Stimulated activated CD4-positive, alpha-beta T cell treated with anti-CD3 and anti-CD28 coated beads, Interleukin-4, amount 100 ng/mL, for 48 hours (primary cell): ENCODE measurements at regions not wholly inside any gene's neighbourhood (a gene's known extent, or its start where the extent isn't known, plus 50 kb on each side); places are given as distances from the start of the nearest gene placed in this dataset.

Source experiments
- DNase-seq, 2 donors: peaks; one replicate each; pipeline ENCODE4 v3.0.0-alpha.2; 2020; ENCODE audit warnings: low read depth in 2 of 2

DNA sequence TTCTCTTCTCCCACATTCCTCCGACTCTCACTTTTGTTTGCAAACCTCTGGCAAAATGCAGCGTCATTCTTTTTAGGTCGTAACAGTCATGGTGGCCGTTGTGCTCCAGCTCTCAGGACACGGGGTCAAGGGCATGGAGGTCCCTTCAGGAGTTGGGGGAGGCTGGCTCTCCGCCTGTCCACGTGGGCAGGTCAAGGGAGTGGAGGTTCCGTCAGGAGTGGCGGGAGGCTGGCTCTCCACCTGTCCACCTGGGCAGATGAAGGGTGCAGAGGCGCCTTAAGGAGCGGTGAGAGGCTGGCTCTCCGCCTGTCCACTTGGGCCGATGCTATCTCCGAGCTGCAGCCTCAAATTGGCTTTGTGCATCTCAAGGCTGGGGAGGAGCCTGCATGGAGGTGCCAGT lies 98.0 kb downstream of the ERMARD start:
- no peak for DNase-seq

DNA sequence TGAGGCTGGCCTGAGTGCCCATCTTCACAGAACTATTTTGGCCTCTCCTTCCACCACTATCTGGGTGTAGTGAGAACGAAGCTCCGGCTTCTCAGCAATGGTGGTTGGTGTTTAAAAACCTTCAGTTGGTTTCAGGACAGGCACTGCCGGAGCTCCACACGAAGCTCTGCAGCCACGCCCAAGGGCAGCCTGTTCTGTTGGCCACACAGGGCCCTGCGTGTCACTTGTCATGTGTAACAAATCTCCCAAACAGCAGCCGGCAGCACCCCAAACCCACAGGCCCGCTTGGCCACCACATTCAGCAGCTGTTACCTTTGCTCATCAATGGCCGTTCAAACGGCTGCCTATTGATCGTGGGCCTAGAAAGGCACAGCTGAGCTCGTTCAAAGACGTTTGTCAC lies 97.5 kb downstream of the ERMARD start:
- no peak for DNase-seq

DNA sequence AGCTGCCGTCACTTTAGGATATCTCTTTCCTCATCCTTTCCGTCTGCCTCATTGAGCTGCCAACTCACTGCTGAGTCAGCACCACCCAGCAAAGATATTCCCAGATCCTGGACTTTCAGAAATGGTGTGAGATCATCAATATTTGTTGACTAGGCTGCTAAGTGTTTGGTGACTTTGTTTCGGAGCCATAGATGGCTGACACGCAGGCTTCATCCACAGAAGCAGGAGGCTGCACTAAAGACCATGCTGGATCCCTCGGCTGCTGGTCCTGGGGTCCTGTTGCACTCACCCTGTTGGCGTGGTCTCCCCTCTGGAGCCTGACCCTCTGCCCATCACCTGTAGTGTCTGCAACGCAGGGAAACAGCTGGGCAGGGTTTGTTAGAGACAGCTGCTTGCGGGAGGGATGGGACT lies 96.5 kb downstream of the ERMARD start:
- DNase-seq: no peak

DNA sequence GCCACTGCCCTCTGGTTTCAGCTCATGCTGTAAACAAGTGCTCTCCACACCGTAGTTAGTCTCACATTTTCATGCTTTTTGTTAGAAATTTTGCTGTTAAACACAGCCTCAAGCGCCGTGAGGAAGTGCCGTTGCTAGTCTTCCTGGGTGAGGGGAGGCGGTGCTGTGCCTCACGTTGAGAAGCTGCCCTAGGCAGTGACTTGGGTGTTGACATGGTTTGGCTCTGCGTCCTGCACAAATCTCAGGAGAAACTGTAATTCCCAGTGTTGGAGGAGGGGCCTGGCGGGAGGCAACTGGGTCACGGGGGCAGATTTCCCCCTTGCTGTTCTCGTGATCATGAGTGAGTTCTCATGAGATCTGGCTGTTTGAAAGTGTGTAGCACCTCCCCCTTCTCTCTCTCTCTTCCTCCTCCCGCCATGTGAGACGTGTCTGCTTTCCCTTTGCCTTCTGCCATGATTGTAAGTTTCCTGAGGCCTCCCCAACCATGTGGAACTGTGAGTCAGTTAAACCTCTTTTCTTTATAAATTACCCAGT lies 95.8 kb downstream of the ERMARD start:
- DNase-seq: no peak

DNA sequence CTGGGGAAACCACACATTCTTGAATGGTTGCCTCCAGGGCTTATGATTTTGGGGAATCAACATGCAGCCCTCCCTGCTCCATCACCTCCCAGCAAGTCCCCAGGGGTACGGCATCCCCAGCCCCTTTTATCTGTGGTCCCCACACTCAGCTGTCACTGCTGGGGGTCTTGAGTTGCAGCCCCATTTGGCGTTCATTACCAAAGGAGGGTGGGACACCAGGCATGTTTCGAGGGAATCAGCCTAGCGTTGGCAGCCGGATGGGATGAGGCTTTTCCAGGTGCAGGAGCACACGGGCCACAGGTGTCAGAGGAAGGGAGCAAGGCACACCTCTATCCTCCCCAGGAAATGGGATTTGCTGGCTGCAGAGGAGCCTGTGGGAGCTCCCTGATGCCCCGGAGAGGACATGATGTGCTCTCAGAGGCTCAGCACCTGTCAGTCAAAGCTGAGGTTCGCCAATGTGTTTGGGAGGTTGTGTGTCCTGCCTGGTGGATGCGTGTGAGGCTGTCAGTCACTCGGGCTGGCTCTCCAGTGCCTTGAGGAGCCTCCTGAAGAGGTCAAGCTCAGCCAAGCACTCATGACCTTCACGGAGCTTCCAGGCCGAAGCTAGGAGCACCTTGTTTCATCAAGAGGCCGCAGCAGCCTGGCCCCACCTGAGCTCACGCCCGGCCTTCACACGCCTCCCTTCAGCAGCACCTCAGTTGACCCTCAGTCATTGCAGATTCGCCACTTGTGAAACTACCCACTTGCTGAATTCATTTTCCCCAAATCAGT lies 95.0 kb downstream of the ERMARD start:
- DNase-seq: no peak

DNA sequence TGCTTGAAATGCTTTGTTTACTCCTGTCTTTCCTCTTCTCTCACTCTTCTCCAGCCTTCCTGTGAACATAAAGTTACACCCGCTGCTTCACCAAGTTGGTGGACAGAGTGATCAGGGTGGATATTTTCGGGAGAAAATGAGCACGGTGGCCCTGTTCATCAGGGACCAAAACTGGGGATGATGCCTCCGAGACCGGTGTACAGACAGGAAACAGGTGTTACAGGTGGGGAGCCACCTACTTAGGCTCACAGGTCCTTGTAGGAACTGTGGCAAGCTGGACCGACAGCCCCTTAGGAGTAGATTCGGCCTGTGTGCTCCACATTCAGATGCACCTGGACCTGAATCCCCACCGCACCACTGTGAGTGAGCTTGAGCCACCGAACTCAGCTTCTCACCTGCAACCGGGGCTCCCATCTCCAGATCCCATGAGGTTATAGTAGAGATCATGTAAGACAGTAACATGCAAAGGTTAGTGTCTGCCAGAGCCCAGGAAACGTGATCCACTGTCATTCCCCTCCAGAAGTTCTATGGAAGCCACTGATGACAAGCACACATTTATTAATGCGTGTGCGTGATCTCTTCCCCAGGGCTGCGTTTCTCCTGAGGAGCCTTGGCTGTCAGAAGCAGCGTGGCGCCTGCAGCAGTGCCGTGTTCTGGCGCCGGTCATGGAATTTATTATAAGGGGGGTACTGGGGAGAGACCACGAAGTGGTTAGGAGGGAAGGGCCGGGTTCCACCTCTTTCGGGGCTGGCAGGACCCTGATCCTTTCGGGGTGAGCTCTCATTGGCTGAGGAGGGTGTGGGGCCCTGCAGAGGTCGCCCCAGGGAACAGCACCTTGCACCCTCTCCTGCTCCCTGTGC lies 94.2 kb downstream of the ERMARD start:
- DNase-seq: no peak

DNA sequence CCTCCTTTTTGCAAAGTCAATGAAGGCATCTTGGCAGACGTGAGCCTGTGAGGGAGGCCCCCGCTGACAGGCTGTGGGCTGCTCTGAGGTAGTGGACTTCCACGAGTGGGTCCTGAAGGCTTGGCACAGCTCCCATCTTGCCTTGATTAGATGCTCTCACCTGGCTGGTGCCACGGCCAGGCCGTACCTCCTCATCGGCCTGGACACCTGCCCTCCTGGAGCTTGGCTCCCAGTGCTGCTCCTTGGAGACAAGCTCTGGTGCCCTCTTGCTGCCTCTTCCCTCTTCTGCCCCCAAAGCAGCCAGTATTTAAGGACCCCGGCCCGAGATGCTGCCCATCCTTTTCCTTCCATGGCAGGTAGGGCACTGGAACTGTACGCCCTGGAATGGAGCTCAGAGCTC lies 93.5 kb downstream of the ERMARD start:
- no peak for DNase-seq

DNA sequence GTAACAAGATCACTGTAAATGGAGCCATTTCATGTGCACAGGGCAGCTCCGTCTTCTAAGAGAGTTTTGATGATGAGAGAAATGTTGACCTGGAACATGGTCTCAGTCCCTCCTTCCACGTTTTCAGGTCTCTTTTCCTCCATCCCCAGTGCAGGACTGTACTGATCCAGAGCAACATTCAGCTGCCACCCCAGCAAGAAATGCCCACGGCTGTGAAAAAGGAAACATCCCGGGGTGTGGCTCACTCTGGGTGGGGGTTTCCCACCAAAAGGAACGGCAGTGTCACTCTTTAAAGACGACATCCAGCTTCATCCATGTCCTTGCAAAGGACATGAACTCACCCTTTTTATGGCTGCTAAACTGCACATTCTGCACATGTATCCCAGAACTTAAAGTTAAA lies 92.6 kb downstream of the ERMARD start:
- no peak for DNase-seq

DNA sequence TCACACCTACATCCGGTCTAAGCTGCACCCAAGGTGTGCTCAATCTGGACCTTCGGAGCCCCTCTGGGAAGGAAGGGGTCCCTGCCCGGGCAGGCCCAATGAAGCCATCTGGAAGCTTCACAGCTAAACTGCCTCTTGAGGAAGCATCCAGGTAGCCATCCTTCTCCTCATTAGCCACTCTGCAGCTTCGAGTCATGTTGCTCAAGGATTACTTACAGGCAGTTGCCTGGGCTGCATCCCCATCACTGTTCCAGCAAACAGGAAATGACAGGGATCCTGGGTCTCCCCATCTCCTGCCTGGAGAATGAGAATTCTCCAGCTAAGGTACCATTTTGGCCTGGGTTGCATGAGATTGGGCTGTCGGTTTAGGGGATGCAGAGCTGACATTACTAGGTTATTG lies 91.7 kb downstream of the ERMARD start:
- DNase-seq: no peak

DNA sequence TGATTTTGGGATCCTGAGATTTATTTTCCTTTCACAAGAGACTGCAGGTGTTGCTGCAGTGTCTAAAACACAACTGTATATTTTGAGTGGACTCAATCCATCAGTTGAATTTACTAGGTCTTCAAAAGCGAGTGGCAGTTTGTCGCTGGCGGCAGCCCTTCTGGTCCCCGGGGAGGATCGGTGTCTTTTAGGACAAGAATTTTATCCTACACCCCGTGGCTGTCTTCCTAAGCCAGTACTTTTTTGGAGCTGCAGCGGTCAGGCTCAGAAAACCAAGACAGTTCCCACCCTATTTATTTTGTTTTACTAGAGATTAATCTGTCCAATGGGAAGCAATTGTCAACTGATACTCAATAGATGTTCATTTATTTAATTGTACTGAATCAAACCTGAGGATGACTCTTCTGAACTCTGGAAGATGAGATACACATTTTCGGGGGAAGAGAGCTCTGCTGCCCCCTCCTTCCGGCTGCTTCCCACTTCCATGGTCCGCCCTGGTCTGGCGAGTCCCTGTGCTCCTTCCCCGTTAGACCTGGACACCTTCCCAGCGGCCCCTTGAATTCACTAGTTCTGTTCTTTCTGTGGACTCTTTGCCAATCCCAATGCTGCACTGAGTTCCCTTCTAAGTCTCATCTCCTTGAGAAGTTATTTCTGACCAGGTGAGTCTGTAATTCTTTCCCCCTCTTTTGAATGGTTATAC lies 90.6 kb downstream of the ERMARD start:
- DNase-seq: no peak

DNA sequence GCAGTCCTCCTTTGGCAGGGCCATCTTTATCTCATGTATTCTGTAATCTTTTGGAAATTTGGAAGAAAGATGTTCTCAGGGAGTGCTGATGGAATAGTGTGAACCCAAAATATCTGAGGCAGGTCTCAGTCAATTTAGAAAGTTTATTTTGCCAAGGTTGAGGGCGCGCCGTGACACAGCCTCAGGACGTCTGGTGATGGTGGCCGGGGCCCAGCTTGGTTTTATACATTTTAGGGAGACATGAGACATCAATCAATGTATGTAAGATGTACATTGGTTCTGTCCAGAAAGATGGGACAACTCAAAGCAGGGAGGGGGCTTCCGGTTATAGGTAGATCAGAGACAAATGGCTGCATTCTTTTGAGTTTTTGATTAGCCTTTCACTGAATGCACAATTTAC lies 89.8 kb downstream of the ERMARD start:
- DNase-seq: no peak

DNA sequence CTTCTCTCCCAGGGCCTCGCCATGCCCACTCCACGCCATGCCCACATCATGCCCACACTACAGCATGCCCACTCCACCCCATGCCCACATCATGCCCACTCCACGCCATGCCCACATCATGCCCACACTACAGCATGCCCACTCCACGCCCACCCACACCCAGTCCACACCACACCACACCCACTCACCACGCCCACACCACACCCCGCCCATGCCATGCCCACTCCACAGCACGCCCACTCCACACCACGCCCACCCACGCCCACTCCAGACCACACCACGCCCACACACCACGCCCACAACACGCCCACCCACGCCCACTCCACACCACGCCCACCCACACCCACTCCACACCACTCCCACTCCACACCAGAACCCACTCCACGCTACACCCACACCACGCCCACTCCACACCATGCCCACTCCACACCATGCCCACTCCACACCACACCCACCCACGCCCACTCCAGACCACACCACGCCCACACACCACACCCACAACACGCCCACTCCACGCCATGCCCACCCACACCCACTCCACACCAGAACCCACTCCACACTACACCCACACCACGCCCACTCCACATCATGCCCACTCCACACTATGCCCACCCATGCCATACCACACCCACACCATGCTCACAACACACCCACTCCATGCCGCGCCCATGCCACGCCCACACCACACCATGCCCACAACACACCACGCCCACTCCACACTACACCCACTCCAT lies 88.6 kb downstream of the ERMARD start:
- no peak for DNase-seq

DNA sequence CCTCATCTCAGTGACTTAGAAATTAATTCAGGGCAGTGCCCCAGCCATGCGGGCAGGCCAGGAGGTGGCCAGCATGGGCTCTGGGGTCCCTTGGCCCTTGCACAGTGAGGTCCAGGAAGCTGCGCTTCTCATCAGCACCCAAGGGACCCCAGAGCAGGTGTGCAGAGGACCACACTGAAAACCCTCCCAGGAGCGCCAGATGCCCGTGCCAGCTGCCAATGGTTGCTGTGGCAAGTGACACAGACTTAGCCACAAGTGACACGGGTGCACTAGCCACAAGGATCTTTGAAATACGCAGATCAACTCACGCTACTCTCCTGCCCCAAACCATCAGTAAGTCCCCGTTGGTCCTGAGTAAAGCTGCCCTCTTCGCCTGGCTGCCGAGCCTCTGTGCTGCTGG lies 88.1 kb downstream of the ERMARD start:
- no peak for DNase-seq

DNA sequence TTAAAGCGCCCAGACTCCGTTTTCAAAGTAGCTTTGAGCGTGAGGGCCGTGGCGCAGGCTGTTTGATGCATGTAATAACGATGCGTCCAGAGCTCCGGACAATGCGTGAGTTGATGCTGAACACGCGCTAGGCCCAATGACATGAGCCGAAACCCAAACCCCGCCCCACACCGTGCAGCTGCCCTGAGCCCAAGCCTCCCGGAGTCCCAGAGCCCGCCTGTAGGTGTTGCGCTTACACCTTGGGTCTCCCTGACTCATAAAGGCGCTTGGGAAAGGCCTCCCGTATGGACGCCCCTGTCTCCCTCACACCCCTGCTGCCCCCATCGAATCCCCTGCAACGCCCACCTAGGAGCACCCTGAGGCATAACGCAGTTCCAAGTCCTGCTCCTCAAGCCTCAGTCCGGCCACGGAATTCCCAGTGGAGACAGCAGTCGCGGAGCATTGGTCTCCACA lies 87.6 kb downstream of the ERMARD start:
- no peak for DNase-seq

DNA sequence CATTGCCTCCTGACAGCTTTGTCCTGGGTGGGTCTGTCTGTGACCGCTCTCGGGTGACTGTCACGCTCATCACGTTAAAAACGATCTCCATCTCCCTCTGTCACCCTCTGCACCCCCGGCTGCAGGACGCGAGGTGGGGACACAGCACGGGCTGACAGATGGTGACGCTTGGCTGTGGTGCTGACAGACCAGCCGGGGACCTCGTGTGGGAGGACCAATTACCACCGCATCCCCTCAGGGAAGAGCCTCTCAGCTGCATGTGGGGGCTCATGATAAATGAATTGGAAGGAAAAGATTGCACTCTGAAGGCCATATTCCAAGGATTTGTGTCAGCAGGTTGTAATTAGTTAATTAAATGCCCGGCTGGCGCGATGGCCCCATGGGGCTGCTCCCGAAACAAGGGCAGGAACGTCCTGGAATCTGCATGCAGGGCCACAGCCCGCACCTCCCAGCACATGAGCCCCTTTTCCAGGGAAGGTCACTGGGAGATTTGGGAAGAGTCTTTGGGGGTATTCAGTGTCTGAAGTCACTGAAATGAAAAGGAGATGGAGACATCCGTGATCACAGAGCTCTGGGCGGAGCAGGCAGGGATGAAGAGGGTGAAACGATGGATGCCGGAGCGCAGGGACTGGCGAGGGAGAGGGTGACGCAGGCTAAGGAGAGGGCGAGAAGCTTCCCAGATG lies 87.1 kb downstream of the ERMARD start:
- no peak for DNase-seq

DNA sequence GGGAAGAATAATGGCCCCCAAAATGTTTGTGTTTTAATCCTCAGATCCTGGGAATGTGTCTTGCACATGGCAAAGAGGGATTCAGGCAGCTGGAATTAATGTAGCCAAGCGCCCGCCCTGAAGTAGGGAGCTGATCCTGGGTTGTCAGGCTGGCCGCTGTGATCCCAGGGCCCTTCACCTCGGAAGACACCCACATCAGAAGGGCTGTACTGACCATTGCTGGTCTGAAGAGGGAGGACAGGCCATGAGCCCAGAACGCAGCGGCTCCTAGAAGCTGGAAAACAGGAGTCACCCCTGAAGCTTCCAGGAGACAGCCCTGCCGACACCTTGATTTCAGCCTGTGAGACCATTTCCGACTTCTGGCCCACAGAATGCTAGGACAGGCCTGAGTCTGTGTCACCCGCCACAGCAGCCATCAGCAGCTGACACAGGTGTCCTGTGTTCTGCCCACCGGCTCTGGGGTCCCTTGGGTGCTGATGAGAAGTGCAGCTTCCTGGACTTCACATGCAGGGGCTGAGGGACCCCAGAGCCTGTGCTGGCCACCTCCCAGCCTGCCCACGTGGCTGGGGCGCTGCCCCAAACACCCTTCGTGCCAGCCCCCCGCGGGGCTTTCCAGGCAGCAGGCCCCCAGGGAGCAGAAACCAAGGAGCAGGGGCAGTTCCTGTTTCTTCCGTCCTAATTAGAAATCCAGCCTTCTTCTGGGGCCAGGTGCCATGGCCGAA lies 86.3 kb downstream of the ERMARD start:
- DNase-seq: no peak

DNA sequence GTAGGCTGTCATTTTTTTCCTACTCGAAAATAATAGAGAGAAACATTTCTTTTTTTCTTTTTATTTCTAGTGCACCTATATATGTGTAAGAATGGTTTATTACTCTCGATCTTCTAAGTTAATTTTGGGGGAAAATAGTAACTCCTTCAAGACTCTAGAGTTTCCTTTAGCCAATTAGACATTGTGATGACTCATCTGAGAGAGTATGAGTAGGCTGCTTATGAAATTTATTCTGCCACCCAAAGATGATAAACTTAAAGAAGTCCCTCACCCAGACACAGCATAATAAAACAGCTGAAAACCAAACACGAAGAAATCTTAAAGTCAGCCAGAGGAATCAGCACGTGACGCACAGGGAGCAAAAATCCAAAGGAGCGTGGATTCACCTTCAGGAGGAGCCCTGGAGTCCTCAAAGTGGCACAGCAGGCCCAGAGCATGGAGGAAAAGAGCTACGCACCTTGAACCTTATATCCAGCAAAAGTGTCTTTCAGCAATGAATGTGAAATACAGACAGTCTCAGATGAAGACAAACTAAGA lies 81.9 kb downstream of the ERMARD start:
- DNase-seq: no peak

DNA sequence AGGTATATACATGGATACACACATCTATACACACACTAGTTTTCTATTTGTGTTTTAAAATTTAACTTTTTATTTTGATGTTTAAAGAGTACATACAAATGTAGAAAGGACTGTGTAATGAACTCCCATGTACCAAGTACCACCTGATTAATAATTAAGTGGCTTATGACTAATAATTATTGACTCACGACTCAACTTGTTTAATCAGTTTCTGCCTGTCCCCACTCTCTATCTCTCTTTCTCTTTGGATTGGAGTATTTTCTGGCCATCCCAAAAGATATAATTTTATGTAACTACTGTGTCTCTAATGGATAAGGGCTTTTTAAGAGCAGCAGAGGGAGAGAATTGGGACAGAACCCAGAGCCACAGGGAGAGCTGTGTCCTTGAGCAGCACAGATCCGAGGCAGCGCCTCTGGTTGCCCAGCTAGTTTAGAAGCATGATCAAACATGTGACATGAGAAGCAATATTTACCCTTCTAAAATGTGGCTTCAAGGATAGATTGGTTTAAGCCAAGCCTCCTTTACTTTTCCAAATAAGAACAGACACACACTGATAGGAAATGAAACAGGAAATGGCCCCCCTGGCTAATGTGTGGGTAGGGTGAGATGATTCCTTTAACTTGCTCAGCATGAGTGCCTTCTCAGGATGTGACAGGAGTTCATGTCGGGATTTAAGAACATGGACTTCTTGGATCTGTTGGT lies 81.0 kb downstream of the ERMARD start:
- DNase-seq: no peak
